Body of pancreas (tissue), 4 donors: ENCODE measurements at regions not wholly inside any gene's neighbourhood (a gene's known extent, or its start where the extent isn't known, plus 50 kb on each side); places are given as distances from the start of the nearest gene placed in this dataset.

ENCODE experiments used
- POLR2A ChIP-seq, 3 donors: fragments of 450-650 bp; IDR thresholded peaks; one replicate each; pipeline ENCODE4 v1.6.1; 2016; ENCODE audit warnings: antibody characterized with exemption in 3 of 3, mild to moderate bottlenecking in 2 of 3
- TF ChIP-seq, protein P1 (sequence below), 7 experiments: fragments of 450-650 bp in 4 of 7; fragments of 200-600 bp in 3 of 7; sonication (generic) in 3 of 7; IDR thresholded peaks; one replicate each; pipeline ENCODE4 v1.5.1; 2016 to 2019; ENCODE audit warnings: antibody characterized with exemption in 7 of 7

DNA sequence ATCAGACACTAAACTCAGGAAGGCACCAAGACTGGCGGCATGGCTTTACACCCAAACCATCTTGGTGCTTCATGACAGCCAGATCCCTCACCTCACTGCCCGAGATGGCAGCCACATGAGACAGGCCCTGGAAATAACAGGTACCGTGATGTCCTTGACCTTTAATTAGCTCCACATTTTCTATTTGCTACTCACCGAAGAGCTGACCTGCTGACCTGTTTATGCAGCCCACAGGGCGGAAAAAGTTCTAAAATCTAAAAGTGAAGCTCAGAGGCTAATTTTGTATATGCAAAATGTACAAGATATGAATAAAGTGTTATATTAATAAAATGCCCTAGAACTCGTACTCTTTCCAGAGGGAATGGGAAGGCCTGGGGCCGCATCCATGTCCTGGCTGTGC lies 51.6 kb upstream of the RASGEF1A start:
- TF ChIP-seq, protein P1, sequence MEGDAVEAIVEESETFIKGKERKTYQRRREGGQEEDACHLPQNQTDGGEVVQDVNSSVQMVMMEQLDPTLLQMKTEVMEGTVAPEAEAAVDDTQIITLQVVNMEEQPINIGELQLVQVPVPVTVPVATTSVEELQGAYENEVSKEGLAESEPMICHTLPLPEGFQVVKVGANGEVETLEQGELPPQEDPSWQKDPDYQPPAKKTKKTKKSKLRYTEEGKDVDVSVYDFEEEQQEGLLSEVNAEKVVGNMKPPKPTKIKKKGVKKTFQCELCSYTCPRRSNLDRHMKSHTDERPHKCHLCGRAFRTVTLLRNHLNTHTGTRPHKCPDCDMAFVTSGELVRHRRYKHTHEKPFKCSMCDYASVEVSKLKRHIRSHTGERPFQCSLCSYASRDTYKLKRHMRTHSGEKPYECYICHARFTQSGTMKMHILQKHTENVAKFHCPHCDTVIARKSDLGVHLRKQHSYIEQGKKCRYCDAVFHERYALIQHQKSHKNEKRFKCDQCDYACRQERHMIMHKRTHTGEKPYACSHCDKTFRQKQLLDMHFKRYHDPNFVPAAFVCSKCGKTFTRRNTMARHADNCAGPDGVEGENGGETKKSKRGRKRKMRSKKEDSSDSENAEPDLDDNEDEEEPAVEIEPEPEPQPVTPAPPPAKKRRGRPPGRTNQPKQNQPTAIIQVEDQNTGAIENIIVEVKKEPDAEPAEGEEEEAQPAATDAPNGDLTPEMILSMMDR (IDR thresholded peaks at IDR 0.05) = no peak
- no peak for TF ChIP-seq POLR2A (IDR thresholded peaks at IDR 0.05)
